ENCODE measurements at regions not wholly inside any gene's neighbourhood (a gene's known extent, or its start where the extent isn't known, plus 50 kb on each side); places are given as distances from the start of the nearest gene placed in this dataset.

- TF ChIP-seq, protein P1, sequence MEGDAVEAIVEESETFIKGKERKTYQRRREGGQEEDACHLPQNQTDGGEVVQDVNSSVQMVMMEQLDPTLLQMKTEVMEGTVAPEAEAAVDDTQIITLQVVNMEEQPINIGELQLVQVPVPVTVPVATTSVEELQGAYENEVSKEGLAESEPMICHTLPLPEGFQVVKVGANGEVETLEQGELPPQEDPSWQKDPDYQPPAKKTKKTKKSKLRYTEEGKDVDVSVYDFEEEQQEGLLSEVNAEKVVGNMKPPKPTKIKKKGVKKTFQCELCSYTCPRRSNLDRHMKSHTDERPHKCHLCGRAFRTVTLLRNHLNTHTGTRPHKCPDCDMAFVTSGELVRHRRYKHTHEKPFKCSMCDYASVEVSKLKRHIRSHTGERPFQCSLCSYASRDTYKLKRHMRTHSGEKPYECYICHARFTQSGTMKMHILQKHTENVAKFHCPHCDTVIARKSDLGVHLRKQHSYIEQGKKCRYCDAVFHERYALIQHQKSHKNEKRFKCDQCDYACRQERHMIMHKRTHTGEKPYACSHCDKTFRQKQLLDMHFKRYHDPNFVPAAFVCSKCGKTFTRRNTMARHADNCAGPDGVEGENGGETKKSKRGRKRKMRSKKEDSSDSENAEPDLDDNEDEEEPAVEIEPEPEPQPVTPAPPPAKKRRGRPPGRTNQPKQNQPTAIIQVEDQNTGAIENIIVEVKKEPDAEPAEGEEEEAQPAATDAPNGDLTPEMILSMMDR (IDR thresholded peaks at IDR 0.05; ENCODE audit: low read depth, low read length) = no peak
- TF ChIP-seq POLR2A (IDR thresholded peaks at IDR 0.05; ENCODE audit: extremely low read depth, insufficient read length) = no peak
- no peak for TF ChIP-seq MYC (IDR thresholded peaks at IDR 0.05; ENCODE audit: low read depth, low read length)
- TF ChIP-seq MAX (IDR thresholded peaks at IDR 0.05; ENCODE audit: low read depth, low read length) = no peak
These were observed 172.2 kb downstream of the SLITRK1 start for GRCh38 chr13:83710133-83710515.
